ENCODE measurements at regions not wholly inside any gene's neighbourhood (a gene's known extent, or its start where the extent isn't known, plus 50 kb on each side); places are given as distances from the start of the nearest gene placed in this dataset.

- ATAC-seq (peak; percentile 62 to 78; a peak in 5 of 6 replicates), DNase-seq (ENCODE audit: low read depth in 1 of 2, low spot score in 1 of 2) (peak; percentile 11 to 18), FAIRE-seq (no peak)
- TF ChIP-seq RAD21 (conservative IDR thresholded peaks at IDR 0.05 in 1 of 2, IDR thresholded peaks at IDR 0.05 in 1 of 2) = peak in 1 of 2 experiments; percentile 47; a peak in 2 of 5 replicates
- no peak for TF ChIP-seq CBX8 (IDR thresholded peaks at IDR 0.05)
- no peak for TF ChIP-seq ATOH8 (CRISPR knock-in tag; IDR thresholded peaks at IDR 0.05; ENCODE audit: low read depth)
- 0 out of 3 replicates have a peak, but pooled peaks have one; percentile 8 for TF ChIP-seq CTCF (IDR thresholded peaks at IDR 0.05)
- no peak for TF ChIP-seq E2F6 (IDR thresholded peaks at IDR 0.05; ENCODE audit: borderline replicate concordance, low read depth)
- POLR2A ChIA-PET = no interaction called here
- Histone ChIP-seq H3K9me3 (no peaks in the 10 kb centered on the region), H3K4me1 (no peaks in the 10 kb centered on the region), H3K4me3 (no peak overlapping the region), H3K4me2 (no peak overlapping the region), H3K27ac (no peak overlapping the region)
- CTCF ChIA-PET = interaction anchor here (0.8 kb wide), 1 partner anchor 197 kb away, joined by 3 read pairs; no protein-coding TSS in a partner anchor
- WGBS (ENCODE audit: missing lambda C conversion rate) = 12% methylated on average over 3 of the region's 3 CpGs
These were observed 164.3 kb upstream of the MLN start for GRCh38 chr6:33967966-33968724.

- ChIA-PET POLR2A (no interaction called here), CTCF (interaction anchor here (0.8 kb wide), 1 partner anchor 197 kb away, joined by 3 read pairs; no protein-coding TSS in a partner anchor)
- ATAC-seq (no peak), DNase-seq (ENCODE audit: low read depth in 1 of 2, low spot score in 1 of 2) (no peak), FAIRE-seq (no peak)
- no peaks in the 10 kb centered on the region for H3K9me3 ChIP-seq
- H3K4me1 ChIP-seq = no peaks in the 10 kb centered on the region
- TF ChIP-seq REST (IDR thresholded peaks at IDR 0.05) (no peak), POLR2AphosphoS2 (conservative IDR thresholded peaks at IDR 0.05; ENCODE audit: low read length) (no peak), HOXA7 (CRISPR knock-in tag; IDR thresholded peaks at IDR 0.05) (no peak), BHLHE40 (IDR thresholded peaks at IDR 0.05; ENCODE audit: low read depth, low read length) (no peak), FOSB (CRISPR knock-in tag; IDR thresholded peaks at IDR 0.05) (no peak), EP300 (IDR thresholded peaks at IDR 0.05) (no peak), PBX3 (IDR thresholded peaks at IDR 0.05) (no peak), CHD4 (IDR thresholded peaks at IDR 0.05; ENCODE audit: borderline replicate concordance) (no peak), GATA3 (IDR thresholded peaks at IDR 0.05; ENCODE audit: borderline replicate concordance) (no peak)
- no peak overlapping the region for H3K4me2 ChIP-seq
- no peak overlapping the region for H3K4me3 ChIP-seq
- WGBS (ENCODE audit: missing lambda C conversion rate) = 59% methylated on average over 3 of the region's 3 CpGs
- no peak overlapping the region for H3K27ac ChIP-seq
These were observed 163.5 kb upstream of the MLN start for GRCh38 chr6:33967265-33967767.

Data from A549 (cell line).